Neutrophil (primary cell): ENCODE measurements at regions not wholly inside any gene's neighbourhood (a gene's known extent, or its start where the extent isn't known, plus 50 kb on each side); places are given as distances from the start of the nearest gene placed in this dataset.

Experiments used
- H3K27ac ChIP-seq: fragments of 200-600 bp; sonication (generic); 2 replicates; pipeline ENCODE4 v1.5.1; 2016; ENCODE audit warnings: mild to moderate bottlenecking, moderate library complexity
- H3K27me3 ChIP-seq: fragments of 200-600 bp; sonication (generic); 2 replicates; pipeline ENCODE4 v1.6.0; 2016; ENCODE audit warnings: mild to moderate bottlenecking
- H3K36me3 ChIP-seq: fragments of 200-600 bp; sonication (generic); 2 replicates; pipeline ENCODE4 v1.5.1; 2017
- H3K4me1 ChIP-seq, 2 experiments: fragments of 200-600 bp in 1 of 2; sonication (generic) in 1 of 2; 1 replicate in 1 of 2; 2 replicates in 1 of 2; pipeline versions ENCODE4 v1.5.1 to v1.6.1; 2013 to 2016; ENCODE audit warnings: low read depth in 1 of 2, low read length in 1 of 2, mild to moderate bottlenecking in 1 of 2, moderate library complexity in 1 of 2; ENCODE audit not compliant: control insufficient read depth in 1 of 2, insufficient read depth in 1 of 2
- H3K4me3 ChIP-seq, 2 experiments: fragments of 200-600 bp in 1 of 2; sonication (generic) in 1 of 2; 1 replicate in 1 of 2; 2 replicates in 1 of 2; pipeline ENCODE4 v1.5.1; 2013 to 2016; ENCODE audit warnings: low read depth in 1 of 2, low read length in 1 of 2, mild to moderate bottlenecking in 1 of 2, moderate library complexity in 1 of 2
- H3K9me3 ChIP-seq: fragments of 200-600 bp; sonication (generic); 2 replicates; pipeline ENCODE4 v1.5.1; 2016
- TF ChIP-seq, protein P1 (sequence below): fragments of 200-600 bp; sonication (generic); IDR thresholded peaks from 2 replicates; pipeline ENCODE4 v1.5.1; 2016; ENCODE audit warnings: antibody characterized with exemption

DNA sequence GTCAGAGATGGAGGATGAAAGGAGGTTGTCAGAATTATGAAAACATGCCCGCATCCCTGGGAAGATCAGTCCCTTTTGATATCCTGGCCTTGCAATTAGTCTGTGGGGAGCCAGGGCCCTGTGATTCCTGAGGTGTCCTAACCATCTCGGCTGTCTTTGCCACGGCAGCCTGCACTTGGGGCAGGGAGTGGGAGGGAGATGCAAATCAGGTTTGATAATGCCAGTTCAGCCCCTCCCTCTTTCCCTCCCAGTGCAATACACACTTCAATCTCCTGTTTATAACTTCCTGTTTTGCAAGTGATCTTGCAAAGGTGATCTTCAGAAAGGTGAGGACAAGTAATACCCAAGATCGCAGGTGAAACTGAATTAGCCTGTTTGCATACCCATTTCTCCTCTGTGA is 114.0 kb upstream of the ALDH1B1 start:
- TF ChIP-seq, protein P1, sequence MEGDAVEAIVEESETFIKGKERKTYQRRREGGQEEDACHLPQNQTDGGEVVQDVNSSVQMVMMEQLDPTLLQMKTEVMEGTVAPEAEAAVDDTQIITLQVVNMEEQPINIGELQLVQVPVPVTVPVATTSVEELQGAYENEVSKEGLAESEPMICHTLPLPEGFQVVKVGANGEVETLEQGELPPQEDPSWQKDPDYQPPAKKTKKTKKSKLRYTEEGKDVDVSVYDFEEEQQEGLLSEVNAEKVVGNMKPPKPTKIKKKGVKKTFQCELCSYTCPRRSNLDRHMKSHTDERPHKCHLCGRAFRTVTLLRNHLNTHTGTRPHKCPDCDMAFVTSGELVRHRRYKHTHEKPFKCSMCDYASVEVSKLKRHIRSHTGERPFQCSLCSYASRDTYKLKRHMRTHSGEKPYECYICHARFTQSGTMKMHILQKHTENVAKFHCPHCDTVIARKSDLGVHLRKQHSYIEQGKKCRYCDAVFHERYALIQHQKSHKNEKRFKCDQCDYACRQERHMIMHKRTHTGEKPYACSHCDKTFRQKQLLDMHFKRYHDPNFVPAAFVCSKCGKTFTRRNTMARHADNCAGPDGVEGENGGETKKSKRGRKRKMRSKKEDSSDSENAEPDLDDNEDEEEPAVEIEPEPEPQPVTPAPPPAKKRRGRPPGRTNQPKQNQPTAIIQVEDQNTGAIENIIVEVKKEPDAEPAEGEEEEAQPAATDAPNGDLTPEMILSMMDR, result no peak
- Histone ChIP-seq H3K27ac (no peak overlapping the region), H3K4me1 (peaks cover 17 to 31% of the 10 kb centered on the region in 2 experiments), H3K36me3 (no peaks in the 10 kb centered on the region), H3K4me3 (no peak overlapping the region), H3K27me3 (no peaks in the 10 kb centered on the region), H3K9me3 (no peaks in the 10 kb centered on the region)

DNA sequence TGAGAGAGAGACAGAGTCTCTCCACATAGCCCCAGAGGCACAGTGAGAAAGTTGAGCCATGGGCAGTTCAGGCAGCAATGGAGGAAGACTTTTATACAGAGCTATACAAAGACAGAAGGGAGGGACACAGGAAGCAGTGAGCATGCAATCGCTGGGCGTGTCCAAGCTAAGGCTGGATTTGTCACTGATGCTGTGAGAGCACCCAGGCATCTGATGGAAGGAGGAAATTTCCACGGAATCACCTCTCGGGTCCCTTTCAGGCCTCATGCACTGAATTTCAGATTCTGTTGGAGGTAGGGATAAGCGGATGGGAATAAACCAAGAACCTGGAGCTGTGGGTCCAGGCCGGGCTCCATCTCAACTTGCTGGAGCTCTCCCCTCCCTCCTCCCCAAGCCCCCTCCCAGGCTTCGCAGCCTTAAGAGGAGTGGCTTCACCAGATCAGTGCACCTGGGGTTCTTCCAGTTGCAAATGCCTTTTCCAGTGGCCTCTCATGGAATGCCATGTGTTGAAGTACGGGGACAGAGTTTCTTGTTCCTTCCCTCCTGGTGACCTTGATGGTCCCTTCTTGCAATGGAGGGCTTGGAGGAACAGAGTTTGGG is 114.8 kb upstream of the ALDH1B1 start:
- no peak overlapping the region for H3K27ac ChIP-seq
- H3K9me3 ChIP-seq, result no peaks in the 10 kb centered on the region
- no peak overlapping the region for H3K4me3 ChIP-seq
- H3K4me1 ChIP-seq, result peaks cover 17 to 31% of the 10 kb centered on the region in 2 experiments
- no peaks in the 10 kb centered on the region for H3K36me3 ChIP-seq
- TF ChIP-seq, protein P1, result no peak
- H3K27me3 ChIP-seq, result no peaks in the 10 kb centered on the region

DNA sequence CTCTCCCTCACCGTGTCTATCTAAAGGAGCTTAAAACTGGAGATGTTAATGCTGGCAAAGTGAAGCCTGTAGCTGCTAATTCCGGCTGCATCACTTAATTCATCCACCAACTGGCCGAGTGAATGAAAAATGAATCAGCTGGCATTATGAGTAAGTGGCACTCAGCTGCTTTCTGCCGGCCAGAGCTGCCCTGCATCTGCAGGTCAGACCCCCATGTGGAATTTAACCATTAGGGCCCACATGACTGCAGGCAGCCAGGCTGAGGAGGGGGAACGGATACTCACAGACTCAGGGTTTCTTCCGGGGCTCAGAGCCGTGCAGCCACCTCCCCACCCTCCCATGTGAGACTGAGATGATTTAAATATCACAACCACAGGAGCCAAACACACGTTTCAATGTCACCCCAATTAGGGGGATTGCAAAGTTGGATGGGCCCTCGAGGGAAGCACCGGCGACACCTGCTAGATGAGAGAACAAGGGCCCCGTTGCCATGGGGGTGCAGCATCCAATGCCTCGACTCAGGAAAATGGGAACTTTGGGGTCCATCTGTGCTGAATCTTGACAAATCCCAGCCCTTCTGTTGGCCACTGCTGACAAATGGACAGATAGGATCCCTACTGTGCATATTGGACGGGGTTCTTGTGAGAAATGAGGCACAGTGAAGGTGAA is 115.6 kb upstream of the ALDH1B1 start:
- H3K4me3 ChIP-seq, result no peak overlapping the region
- no peaks in the 10 kb centered on the region for H3K9me3 ChIP-seq
- H3K4me1 ChIP-seq, result peaks cover 17 to 31% of the 10 kb centered on the region in 2 experiments
- TF ChIP-seq, protein P1, result no peak
- no peaks in the 10 kb centered on the region for H3K27me3 ChIP-seq
- no peak overlapping the region for H3K27ac ChIP-seq
- no peaks in the 10 kb centered on the region for H3K36me3 ChIP-seq

DNA sequence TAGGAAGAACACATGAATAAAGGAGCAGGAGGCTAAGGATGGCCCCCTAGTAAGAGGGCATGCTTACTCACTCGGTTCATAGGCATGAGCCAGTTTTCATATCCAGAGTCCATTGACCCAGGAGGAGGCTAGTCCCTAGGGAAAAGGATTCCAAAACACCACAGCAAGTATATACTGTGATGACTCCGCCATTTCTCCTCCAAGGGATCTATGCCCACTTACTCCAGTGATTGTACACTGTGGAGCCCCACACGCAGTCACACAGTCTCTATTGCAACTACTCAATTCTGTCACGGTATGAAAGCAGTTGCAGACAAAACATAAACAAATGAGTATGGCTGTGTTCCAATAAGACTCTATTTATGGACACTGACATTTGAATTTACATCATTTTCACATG is 117.7 kb upstream of the ALDH1B1 start:
- no peak overlapping the region for H3K27ac ChIP-seq
- TF ChIP-seq, protein P1, result no peak
- H3K9me3 ChIP-seq, result no peaks in the 10 kb centered on the region
- H3K36me3 ChIP-seq, result no peaks in the 10 kb centered on the region
- H3K4me1 ChIP-seq, result peaks cover 14 to 23% of the 10 kb centered on the region in 2 experiments
- peaks cover 3% of the 10 kb centered on the region for H3K27me3 ChIP-seq
- H3K4me3 ChIP-seq, result no peak overlapping the region

DNA sequence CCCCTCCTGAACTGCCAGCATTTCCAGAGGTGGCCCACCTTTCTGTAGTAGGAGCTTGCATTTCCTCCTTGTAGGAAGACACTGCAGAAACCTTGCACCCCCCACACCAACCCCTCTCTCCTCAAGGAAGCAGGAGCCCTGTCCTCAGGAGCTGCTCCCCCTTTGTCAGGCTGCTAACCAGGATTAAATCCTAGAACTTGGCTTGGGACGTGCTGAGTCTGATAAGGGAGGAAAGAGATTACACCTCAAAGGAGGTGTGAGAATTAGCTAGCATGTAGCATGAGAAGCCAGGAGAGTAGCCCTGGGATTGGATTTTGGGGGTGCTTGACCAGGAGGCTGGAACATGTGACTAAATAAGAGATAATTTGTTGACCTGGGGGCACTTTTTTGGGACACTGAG is 119.8 kb upstream of the ALDH1B1 start:
- Histone ChIP-seq H3K4me3 (no peak overlapping the region), H3K36me3 (no peaks in the 10 kb centered on the region), H3K27ac (no peak overlapping the region), H3K9me3 (no peaks in the 10 kb centered on the region), H3K27me3 (peaks cover 16% of the 10 kb centered on the region), H3K4me1 (peaks cover 0 to 4% of the 10 kb centered on the region in 2 experiments)
- TF ChIP-seq, protein P1, result no peak
